Adrenal gland (tissue), 9 donors: ENCODE measurements at regions not wholly inside any gene's neighbourhood (a gene's known extent, or its start where the extent isn't known, plus 50 kb on each side); places are given as distances from the start of the nearest gene placed in this dataset.

Source experiments
- DNase-seq, 7 donors: peaks; one replicate each; pipeline ENCODE4 v3.0.0-alpha.2; 2019 to 2020
- H3K27ac ChIP-seq, 5 donors: fragments of 200-600 bp; sonication (generic) in 4 of 5; 1 replicate in 3 of 5; 2 replicates in 2 of 5; pipeline versions ENCODE4 v1.5.1 to v1.8.0; 2016 to 2020; ENCODE audit warnings: mild to moderate bottlenecking in 1 of 5
- H3K27me3 ChIP-seq: fragments of 200-600 bp; 2 replicates; pipeline ENCODE4 v1.8.0; 2021
- H3K36me3 ChIP-seq, 2 donors: fragments of 200-600 bp; replicated peaks in 1 of 2; 1 replicate in 1 of 2; 2 replicates in 1 of 2; pipeline versions ENCODE4 v1.5.1 to v1.8.0; 2018 to 2022
- H3K4me1 ChIP-seq, 2 donors: fragments of 200-600 bp; replicated peaks in 1 of 2; 1 replicate in 1 of 2; 2 replicates in 1 of 2; pipeline versions ENCODE4 v1.5.1 to v1.8.0; 2018 to 2021
- H3K4me3 ChIP-seq, 4 donors: fragments of 200-600 bp; sonication (generic) in 3 of 4; one replicate each; pipeline ENCODE4 v1.5.1; 2016 to 2018
- H3K9me3 ChIP-seq, 3 donors: fragments of 200-600 bp; sonication (generic) in 1 of 3; replicated peaks in 1 of 3; 1 replicate in 2 of 3; 2 replicates in 1 of 3; pipeline versions ENCODE4 v1.5.1 to v1.8.0; 2016 to 2021
- CTCF ChIP-seq, 6 experiments: fragments of 450-650 bp in 4 of 6; fragments of 200-600 bp in 2 of 6; sonication (generic) in 1 of 6; IDR thresholded peaks; 1 replicate in 5 of 6; 2 replicates in 1 of 6; pipeline versions ENCODE4 v1.5.1 to v1.8.0; 2016 to 2021; ENCODE audit warnings: antibody characterized with exemption in 6 of 6, mild to moderate bottlenecking in 2 of 6, moderate library complexity in 1 of 6
- POLR2A ChIP-seq, 2 donors: fragments of 450-650 bp; IDR thresholded peaks; one replicate each; pipeline ENCODE4 v1.6.1; 2017; ENCODE audit warnings: antibody characterized with exemption in 2 of 2, mild to moderate bottlenecking in 2 of 2, moderate library complexity in 1 of 2
- WGBS, 4 donors: extraction: QIAGEN DNeasy Blood & Tissue Kit in 2 of 4; methylation state at CpG; one replicate each; pipeline versions ENCODE4 v1.1.5 to v1.1.7; 2013 to 2017; 5-methylcytosine and 5-hydroxymethylcytosine counted together
- intact Hi-C, 2 donors: fragments of 100-400 bp; cut with DNase I; formaldehyde crosslinking; loops; one replicate each; pipeline versions ENCODE4 v1.14.1 to v1.15.0; 2022 to 2023
- donor health status: healthy with polysubstance abuse.
- donor health status: Bipolar disorder and iron deficiency.
- donor health status: DM: yes; HTN: yes; CAD: no.
- donor health status: DM: no; HTN: no; CAD: no.
- donor health status: DM: no; HTN: no; CAD: no.

DNA sequence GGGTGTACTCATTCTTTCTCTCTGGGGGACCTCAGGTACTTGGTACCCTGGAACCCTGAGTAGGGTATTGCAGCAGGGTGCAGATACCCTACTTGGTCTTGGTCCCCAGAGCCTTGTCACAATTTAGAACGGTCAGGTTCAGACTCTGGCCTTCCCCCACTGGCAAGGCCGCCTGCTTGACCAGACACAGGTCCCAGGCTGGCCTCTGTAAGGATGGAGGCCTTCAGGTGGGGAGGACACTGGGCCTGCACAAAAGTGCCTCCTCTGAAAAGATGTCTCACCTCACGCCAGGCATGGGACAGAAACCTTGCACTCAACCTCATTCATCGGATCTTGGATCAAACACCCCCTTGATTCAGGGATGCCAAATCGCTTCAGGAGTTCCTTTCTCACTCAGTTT, 158.4 kb downstream of the KLF13 start:
- WGBS, 4 donors: 74 to 88% (median 85%) methylated on average over 2 to 5 of the region's 5 CpGs
- Histone ChIP-seq H3K4me3 (no peak overlapping the region), H3K27me3 (peaks cover 18% of the 10 kb centered on the region), H3K36me3 (no peaks in the 10 kb centered on the region), H3K4me1 (peaks cover 0 to 15% of the 10 kb centered on the region in 2 donors), H3K27ac (no peak overlapping the region), H3K9me3 (no peaks in the 10 kb centered on the region)
- intact Hi-C loops: loop anchor here (5.0 to 10.0 kb wide), 4 partner anchors 43 to 283 kb away; partner anchors contain the start of gene KLF13 (in 1 of the 2)
- TF ChIP-seq CTCF (IDR thresholded peaks at IDR 0.05): no peak
- TF ChIP-seq POLR2A (IDR thresholded peaks at IDR 0.05): no peak
- DNase-seq: peak in 2 of 7 donors; percentile 11 to 42

DNA sequence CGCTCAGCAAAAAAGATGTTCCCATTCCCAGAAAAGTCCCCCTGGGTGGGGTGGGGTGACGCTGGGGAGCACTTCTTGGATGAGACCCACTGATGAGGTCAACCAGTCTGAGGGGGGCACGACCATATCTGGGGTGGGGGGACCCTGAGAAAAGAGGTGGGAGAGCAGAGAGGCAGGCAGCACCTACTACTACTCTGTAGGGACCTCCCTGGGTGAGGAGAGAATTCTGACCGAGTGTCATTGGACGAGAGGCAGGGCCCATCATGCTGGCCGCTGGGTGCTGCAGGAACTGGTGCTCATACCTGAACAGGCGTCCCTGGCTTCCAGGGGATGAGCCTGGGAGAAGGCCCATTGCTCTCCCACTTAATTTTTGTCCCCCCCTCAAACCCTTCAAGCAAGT, 158.8 kb downstream of the KLF13 start:
- no peaks in the 10 kb centered on the region for H3K9me3 ChIP-seq
- no peak overlapping the region for H3K4me3 ChIP-seq
- peaks cover 18% of the 10 kb centered on the region for H3K27me3 ChIP-seq
- H3K4me1 ChIP-seq: peaks cover 0 to 15% of the 10 kb centered on the region in 2 donors
- peak overlapping the region in 1 of 5 donors; percentile 52 for H3K27ac ChIP-seq
- 80 to 83% (median 81%) methylated on average over 6 to 7 of the region's 7 CpGs for WGBS, 4 donors
- peak in 1 of 7 donors; percentile 42 for DNase-seq
- intact Hi-C loops: loop anchor here (5.0 to 10.0 kb wide), 3 partner anchors 121 to 283 kb away; partner anchors contain the start of gene KLF13 (in 1 of the 2)
- H3K36me3 ChIP-seq: no peaks in the 10 kb centered on the region
- TF ChIP-seq POLR2A (IDR thresholded peaks at IDR 0.05): no peak
- TF ChIP-seq CTCF (IDR thresholded peaks at IDR 0.05): no peak

GRCh38 chr15:31485911-31486461, 159.4 kb downstream of the KLF13 start:
- Histone ChIP-seq H3K27ac (peak overlapping the region in 1 of 5 donors; percentile 52), H3K9me3 (no peaks in the 10 kb centered on the region), H3K36me3 (no peaks in the 10 kb centered on the region), H3K4me3 (no peak overlapping the region), H3K4me1 (peaks cover 0 to 15% of the 10 kb centered on the region in 2 donors), H3K27me3 (peaks cover 18% of the 10 kb centered on the region)
- intact Hi-C loops: loop anchor here (5.0 to 10.0 kb wide), 3 partner anchors 121 to 284 kb away; partner anchors contain the start of gene KLF13 (in 1 of the 2)
- 88 to 94% (median 90%) methylated on average over 7 to 14 of the region's 14 CpGs for whole genome bisulfite sequencing, 4 donors
- peak in 2 of 7 donors; percentile 16 to 57 for DNase-seq
- no peak for TF ChIP-seq CTCF (IDR thresholded peaks at IDR 0.05)
- no peak for TF ChIP-seq POLR2A (IDR thresholded peaks at IDR 0.05)

GRCh38 chr15:31486506-31486905, 159.9 kb downstream of the KLF13 start:
- H3K4me3 ChIP-seq: no peak overlapping the region
- WGBS, 4 donors: 61 to 78% (median 68%) methylated on average over 10 to 11 of the region's 11 CpGs
- H3K9me3 ChIP-seq: no peaks in the 10 kb centered on the region
- no peak for TF ChIP-seq POLR2A (IDR thresholded peaks at IDR 0.05)
- intact Hi-C loops: loop anchor here (5.0 to 10.0 kb wide), 3 partner anchors 122 to 284 kb away; partner anchors contain the start of gene KLF13 (in 1 of the 2)
- H3K27me3 ChIP-seq: peaks cover 18% of the 10 kb centered on the region
- H3K36me3 ChIP-seq: no peaks in the 10 kb centered on the region
- DNase-seq: peak in 1 of 7 donors; percentile 48
- H3K4me1 ChIP-seq: peaks cover 0 to 15% of the 10 kb centered on the region in 2 donors
- H3K27ac ChIP-seq: peak overlapping the region in 1 of 5 donors; percentile 52
